AG09309 (cell line): ENCODE measurements at regions not wholly inside any gene's neighbourhood (a gene's known extent, or its start where the extent isn't known, plus 50 kb on each side); places are given as distances from the start of the nearest gene placed in this dataset.
"Not testable (repeated sequence)": the region's sequence is repeated elsewhere in the genome, so short reads cannot be mapped to it uniquely, and the experiment has no call there.

Experiments used
- DNase-seq: peaks from one replicate; pipeline ENCODE4 v3.0.0-alpha.2; 2010; ENCODE audit warnings: low read depth
- H3K4me3 ChIP-seq: 2 replicates; pipeline ENCODE4 v1.5.1; 2011; ENCODE audit warnings: mild to moderate bottlenecking, low read depth, low read length, moderate library complexity; ENCODE audit not compliant: control insufficient read depth
- TF ChIP-seq, protein P1 (sequence below): IDR thresholded peaks from 2 replicates; pipeline ENCODE4 v1.5.1; 2011; ENCODE audit warnings: mild to moderate bottlenecking, low read depth, low read length, inconsistent platforms; ENCODE audit not compliant: insufficient read depth, control insufficient read depth; ENCODE audit errors: missing control alignments

DNA sequence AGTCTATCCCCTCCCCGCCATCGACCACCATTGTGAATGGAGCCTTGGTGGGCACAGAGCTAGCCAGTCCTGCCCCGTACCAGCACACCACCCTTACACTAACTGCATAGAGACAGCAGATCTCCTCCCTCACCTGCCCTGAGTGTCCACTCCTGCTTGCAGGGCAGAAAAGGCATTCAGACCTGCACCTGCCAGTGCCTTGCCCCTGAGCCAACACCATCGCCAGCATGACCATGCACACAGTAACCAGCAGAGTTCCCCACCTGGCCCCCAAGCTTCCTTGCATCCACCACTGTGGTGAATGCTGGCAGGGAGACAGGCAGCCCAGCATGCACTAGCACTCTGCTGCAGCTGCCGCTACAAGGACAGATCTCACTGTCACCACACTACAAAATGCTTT is 397.1 kb downstream of the KLHL4 start:
- no peak for DNase-seq
- H3K4me3 ChIP-seq = no peak overlapping the region
- TF ChIP-seq, protein P1, sequence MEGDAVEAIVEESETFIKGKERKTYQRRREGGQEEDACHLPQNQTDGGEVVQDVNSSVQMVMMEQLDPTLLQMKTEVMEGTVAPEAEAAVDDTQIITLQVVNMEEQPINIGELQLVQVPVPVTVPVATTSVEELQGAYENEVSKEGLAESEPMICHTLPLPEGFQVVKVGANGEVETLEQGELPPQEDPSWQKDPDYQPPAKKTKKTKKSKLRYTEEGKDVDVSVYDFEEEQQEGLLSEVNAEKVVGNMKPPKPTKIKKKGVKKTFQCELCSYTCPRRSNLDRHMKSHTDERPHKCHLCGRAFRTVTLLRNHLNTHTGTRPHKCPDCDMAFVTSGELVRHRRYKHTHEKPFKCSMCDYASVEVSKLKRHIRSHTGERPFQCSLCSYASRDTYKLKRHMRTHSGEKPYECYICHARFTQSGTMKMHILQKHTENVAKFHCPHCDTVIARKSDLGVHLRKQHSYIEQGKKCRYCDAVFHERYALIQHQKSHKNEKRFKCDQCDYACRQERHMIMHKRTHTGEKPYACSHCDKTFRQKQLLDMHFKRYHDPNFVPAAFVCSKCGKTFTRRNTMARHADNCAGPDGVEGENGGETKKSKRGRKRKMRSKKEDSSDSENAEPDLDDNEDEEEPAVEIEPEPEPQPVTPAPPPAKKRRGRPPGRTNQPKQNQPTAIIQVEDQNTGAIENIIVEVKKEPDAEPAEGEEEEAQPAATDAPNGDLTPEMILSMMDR = no peak

DNA sequence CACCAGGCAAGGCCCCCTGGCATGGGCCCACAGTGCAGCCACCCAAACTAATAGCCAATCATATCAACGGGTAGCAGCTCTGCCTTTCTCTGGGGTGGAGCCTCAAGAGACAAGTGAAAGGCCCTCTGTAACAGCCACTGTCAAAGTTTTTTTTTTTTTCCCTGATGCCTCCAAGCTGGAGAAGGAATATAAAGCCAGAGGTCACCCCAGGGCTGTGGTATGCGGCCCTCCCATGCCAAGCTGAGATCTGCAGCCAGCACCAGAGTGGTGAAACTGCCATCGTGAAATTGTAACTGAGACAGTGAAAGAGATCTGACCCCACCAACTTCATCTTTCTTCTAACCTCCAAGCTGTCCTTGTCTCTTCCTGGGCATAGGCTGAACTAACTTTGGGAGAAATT is 407.0 kb downstream of the KLHL4 start:
- DNase-seq = no peak
- TF ChIP-seq, protein P1 = no peak
- no peak overlapping the region for H3K4me3 ChIP-seq

DNA sequence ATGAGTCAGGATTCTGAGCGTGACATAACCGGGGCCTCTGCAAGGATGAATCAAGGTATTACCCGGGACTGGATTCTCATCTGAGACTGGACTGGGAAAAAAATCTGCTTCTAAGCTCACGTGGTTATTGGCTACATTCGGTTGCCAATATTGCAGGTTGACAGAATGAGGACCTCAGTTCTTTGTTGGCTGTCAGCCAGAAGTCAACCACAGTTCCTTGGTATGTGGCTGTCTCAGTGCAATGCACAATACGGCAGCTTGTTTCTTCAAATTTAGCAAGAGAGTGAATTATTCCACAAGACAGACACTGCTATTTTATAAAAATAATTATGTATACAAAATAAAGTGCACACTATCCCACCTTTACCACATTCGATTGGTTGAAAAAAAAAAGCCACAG is 424.2 kb downstream of the KLHL4 start:
- DNase-seq = no peak
- TF ChIP-seq, protein P1 = no peak

DNA sequence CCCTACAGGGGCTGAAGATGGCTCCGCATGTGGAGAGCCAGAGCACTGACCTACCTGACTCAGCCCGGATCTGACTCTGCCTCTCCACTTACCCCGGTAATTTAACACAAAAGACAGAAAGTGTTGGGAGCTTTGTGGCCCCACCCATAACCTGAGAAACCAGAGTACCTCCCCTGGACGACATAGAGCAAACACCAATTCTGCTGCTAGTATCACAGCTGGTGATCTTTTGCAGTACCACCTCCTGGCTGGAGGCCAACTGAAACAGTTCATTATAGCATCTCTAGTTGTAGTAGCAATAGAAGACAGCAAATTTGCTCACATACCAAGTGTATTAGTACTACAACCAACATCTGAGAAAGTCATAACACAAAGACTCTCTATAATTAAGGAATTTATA is 443.9 kb downstream of the KLHL4 start:
- no peak overlapping the region for H3K4me3 ChIP-seq
- DNase-seq = no peak
- TF ChIP-seq, protein P1 = no peak

More for the DNA sequence above, 424.2 kb downstream of the KLHL4 start:
- H3K4me3 ChIP-seq = no peak overlapping the region

DNA sequence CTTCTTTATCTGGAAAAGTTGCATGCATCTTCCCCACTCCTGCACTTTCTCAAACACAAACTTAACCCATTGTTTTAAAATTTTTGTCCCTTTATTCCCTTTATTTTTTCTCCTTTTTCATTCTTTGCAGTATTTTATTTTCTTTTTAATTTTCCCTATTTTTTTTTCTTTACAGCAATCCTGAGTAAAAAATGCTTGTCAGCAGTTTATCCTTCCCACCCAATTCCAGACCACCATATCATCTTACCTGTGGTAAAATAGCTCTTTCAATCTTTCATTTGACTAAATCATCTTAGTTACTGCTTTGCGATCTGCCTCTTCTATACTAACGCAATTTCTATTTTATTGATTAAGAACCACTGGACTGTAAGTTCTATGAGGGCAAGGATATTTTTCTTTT is 450.5 kb downstream of the KLHL4 start:
- no peak overlapping the region for H3K4me3 ChIP-seq
- no peak for DNase-seq
- TF ChIP-seq, protein P1 = no peak

GRCh38 chrX:87972121-87972520 is 454.5 kb downstream of the KLHL4 start:
- not testable (repeated sequence) for H3K4me3 ChIP-seq, DNase-seq

GRCh38 chrX:87975365-87975764 is 457.8 kb downstream of the KLHL4 start:
- DNase-seq = no peak
- H3K4me3 ChIP-seq = no peak overlapping the region
- TF ChIP-seq, protein P1 = no peak

DNA sequence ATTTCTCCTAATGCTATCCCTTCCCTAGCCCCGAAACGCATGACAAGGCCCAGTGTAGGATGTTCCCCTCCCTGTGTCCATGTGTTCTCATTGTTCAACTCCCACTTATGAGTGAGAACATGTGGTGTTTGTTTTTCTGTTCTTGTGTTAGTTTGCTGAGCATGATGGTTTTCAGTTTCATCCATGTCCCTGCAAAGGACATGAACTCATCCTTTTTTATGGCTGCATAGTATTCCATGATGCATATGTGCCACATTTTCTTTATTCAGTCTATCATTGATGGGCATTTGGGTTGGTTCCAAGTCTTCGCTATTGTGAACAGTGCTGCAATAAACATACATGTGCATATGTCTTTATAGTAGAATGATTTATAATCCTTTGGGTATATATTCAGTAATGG is 490.3 kb downstream of the KLHL4 start:
- H3K4me3 ChIP-seq, DNase-seq: not testable (repeated sequence)
